Right atrium auricular region (tissue), 2 donors: ENCODE measurements at regions not wholly inside any gene's neighbourhood (a gene's known extent, or its start where the extent isn't known, plus 50 kb on each side); places are given as distances from the start of the nearest gene placed in this dataset.

ENCODE experiments used
- DNase-seq: peaks from one replicate; pipeline ENCODE4 v3.0.0-alpha.2; 2019; ENCODE audit warnings: low spot score
- H3K27ac ChIP-seq, 2 donors: fragments of 200-600 bp; sonication (generic); 1 replicate in 1 of 2; 2 replicates in 1 of 2; pipeline ENCODE4 v1.5.1; 2016 to 2019
- H3K27me3 ChIP-seq, 2 donors: fragments of 200-600 bp; sonication (generic); one replicate each; pipeline versions ENCODE4 v1.5.1 to v1.6.0; 2017 to 2019
- H3K36me3 ChIP-seq: fragments of 200-600 bp; sonication (generic); one replicate; pipeline ENCODE4 v1.5.1; 2016
- H3K4me1 ChIP-seq, 2 donors: fragments of 200-600 bp; sonication (generic); one replicate each; pipeline versions ENCODE4 v1.5.1 to v1.6.0; 2017 to 2019
- H3K4me3 ChIP-seq, 2 donors: fragments of 200-600 bp; sonication (generic); 1 replicate in 1 of 2; 2 replicates in 1 of 2; pipeline ENCODE4 v1.5.1; 2017 to 2019; ENCODE audit warnings: mild to moderate bottlenecking in 1 of 2, moderate library complexity in 1 of 2
- H3K9me3 ChIP-seq, 2 donors: fragments of 200-600 bp; sonication (generic); one replicate each; pipeline ENCODE4 v1.5.1; 2019
- TF ChIP-seq, protein P1 (sequence below), 2 donors: fragments of 200-600 bp; sonication (generic); IDR thresholded peaks; one replicate each; pipeline ENCODE4 v1.5.1; 2019; ENCODE audit warnings: antibody characterized with exemption in 2 of 2

DNA sequence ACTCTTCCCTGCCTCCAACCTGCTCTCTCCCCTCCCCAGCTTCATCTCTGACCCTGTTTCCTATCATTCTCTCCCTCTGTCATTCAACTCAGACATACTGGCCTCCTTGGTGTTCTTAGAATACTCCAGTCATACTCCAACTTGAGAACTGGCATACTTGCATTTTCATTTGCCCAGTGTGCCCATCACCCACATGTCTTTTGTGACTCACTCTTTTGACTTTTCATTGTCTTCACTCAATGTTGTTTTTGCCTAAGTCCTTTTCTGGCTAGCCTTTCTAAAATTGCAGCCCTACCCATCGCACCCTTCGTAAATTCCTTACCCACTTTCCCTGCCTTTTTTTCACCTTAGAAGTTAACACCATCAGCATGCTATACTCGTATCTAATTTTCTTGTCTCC is 77.0 kb upstream of the CD2AP start:
- Histone ChIP-seq H3K36me3 (no peaks in the 10 kb centered on the region), H3K27ac (no peak overlapping the region), H3K4me3 (no peak overlapping the region), H3K9me3 (no peaks in the 10 kb centered on the region), H3K27me3 (no peaks in the 10 kb centered on the region), H3K4me1 (no peaks in the 10 kb centered on the region)
- no peak for DNase-seq
- TF ChIP-seq, protein P1, sequence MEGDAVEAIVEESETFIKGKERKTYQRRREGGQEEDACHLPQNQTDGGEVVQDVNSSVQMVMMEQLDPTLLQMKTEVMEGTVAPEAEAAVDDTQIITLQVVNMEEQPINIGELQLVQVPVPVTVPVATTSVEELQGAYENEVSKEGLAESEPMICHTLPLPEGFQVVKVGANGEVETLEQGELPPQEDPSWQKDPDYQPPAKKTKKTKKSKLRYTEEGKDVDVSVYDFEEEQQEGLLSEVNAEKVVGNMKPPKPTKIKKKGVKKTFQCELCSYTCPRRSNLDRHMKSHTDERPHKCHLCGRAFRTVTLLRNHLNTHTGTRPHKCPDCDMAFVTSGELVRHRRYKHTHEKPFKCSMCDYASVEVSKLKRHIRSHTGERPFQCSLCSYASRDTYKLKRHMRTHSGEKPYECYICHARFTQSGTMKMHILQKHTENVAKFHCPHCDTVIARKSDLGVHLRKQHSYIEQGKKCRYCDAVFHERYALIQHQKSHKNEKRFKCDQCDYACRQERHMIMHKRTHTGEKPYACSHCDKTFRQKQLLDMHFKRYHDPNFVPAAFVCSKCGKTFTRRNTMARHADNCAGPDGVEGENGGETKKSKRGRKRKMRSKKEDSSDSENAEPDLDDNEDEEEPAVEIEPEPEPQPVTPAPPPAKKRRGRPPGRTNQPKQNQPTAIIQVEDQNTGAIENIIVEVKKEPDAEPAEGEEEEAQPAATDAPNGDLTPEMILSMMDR (IDR thresholded peaks at IDR 0.05): no peak

DNA sequence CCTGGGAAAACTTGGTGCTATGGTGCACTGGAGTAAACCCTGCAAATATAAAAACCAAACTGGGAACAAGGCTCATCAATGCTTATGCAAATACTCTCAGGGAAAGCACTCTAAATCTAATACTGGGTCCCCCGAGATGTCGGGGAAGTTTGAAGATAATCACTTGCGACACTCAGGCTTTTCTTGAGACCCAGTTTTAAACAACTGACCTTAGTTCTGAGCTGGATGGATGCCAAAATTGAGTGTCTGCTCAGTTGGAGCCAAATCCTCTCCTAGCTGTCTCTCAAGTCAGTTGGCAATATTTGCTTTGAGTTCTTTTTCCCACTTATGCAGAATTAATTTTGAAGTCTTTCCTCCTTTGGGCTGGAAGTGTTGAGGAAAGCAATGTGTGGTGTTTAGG is 75.5 kb upstream of the CD2AP start:
- H3K27me3 ChIP-seq: no peaks in the 10 kb centered on the region
- no peak for DNase-seq
- TF ChIP-seq, protein P1 (IDR thresholded peaks at IDR 0.05): no peak
- H3K9me3 ChIP-seq: no peaks in the 10 kb centered on the region
- H3K36me3 ChIP-seq: no peaks in the 10 kb centered on the region
- H3K4me3 ChIP-seq: no peak overlapping the region
- H3K4me1 ChIP-seq: no peaks in the 10 kb centered on the region
- no peak overlapping the region for H3K27ac ChIP-seq

DNA sequence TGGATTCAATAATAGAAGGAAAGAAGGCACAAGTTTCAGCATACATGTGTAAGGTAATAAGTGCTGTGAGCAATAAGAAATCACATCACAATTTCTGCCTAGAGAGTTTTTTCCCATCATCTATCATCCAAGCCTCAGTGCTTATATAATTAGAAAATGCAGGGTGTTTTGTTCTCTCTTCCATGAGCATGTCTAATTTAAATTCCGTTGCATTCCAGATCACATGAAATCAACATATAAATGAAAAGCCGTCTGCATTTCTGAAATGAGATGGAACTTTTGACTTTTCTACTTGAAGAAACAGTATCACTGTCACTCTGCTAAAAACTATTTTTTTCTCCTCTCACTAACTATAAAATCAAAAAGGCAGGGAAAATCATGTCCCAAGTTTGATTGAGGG is 74.5 kb upstream of the CD2AP start:
- no peak for DNase-seq
- Histone ChIP-seq H3K4me3 (no peak overlapping the region), H3K27ac (no peak overlapping the region), H3K27me3 (no peaks in the 10 kb centered on the region), H3K36me3 (no peaks in the 10 kb centered on the region), H3K9me3 (no peaks in the 10 kb centered on the region), H3K4me1 (peaks cover 0 to 3% of the 10 kb centered on the region in 2 donors)
- TF ChIP-seq, protein P1 (IDR thresholded peaks at IDR 0.05): no peak

DNA sequence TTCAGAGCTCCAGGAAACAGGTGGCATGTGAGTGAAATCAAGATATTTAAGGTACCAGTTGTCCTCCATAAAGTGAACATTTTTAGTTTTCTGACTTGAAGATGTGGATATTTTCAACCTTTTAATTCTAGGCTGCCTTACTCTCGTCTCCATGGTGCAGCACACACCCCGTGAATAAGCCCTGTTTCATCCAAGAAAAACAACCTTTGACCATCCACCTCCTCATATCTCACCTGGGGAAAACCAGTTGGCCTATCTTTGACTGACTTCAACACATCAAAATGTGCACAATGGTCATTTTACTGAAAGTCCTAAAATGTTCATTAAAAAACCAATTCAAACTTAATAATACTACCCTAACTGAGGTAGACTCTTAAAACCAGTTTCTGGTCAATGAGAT is 73.8 kb upstream of the CD2AP start:
- Histone ChIP-seq H3K9me3 (no peaks in the 10 kb centered on the region), H3K36me3 (no peaks in the 10 kb centered on the region), H3K4me3 (no peak overlapping the region), H3K4me1 (peaks cover 0 to 3% of the 10 kb centered on the region in 2 donors), H3K27me3 (no peaks in the 10 kb centered on the region), H3K27ac (no peak overlapping the region)
- TF ChIP-seq, protein P1 (IDR thresholded peaks at IDR 0.05): no peak
- no peak for DNase-seq

- DNase-seq: no peak
- Histone ChIP-seq H3K27ac (no peak overlapping the region), H3K4me3 (no peak overlapping the region), H3K36me3 (no peaks in the 10 kb centered on the region), H3K27me3 (no peaks in the 10 kb centered on the region), H3K4me1 (peaks cover 0 to 3% of the 10 kb centered on the region in 2 donors), H3K9me3 (no peaks in the 10 kb centered on the region)
- TF ChIP-seq, protein P1 (IDR thresholded peaks at IDR 0.05): no peak
These were observed 73.2 kb upstream of the CD2AP start for GRCh38 chr6:47404435-47404834.

GRCh38 chr6:47405273-47405672 is 72.3 kb upstream of the CD2AP start:
- Histone ChIP-seq H3K27ac (no peak overlapping the region), H3K9me3 (no peaks in the 10 kb centered on the region), H3K36me3 (no peaks in the 10 kb centered on the region), H3K4me3 (no peak overlapping the region), H3K4me1 (peaks cover 0 to 3% of the 10 kb centered on the region in 2 donors), H3K27me3 (no peaks in the 10 kb centered on the region)
- TF ChIP-seq, protein P1 (IDR thresholded peaks at IDR 0.05): no peak
- no peak for DNase-seq
